Colonic mucosa (tissue), 4 donors: ENCODE measurements at regions not wholly inside any gene's neighbourhood (a gene's known extent, or its start where the extent isn't known, plus 50 kb on each side); places are given as distances from the start of the nearest gene placed in this dataset.

ENCODE experiments used
- DNase-seq: peaks from one replicate; pipeline ENCODE4 v3.0.0-alpha.2; 2020
- H3K27ac ChIP-seq: fragments of 200-600 bp; one replicate; pipeline ENCODE4 v1.8.0; 2021
- H3K27me3 ChIP-seq: fragments of 200-600 bp; one replicate; pipeline ENCODE4 v1.8.0; 2021
- H3K36me3 ChIP-seq: fragments of 200-600 bp; one replicate; pipeline ENCODE4 v1.8.0; 2021
- H3K4me1 ChIP-seq: fragments of 200-600 bp; one replicate; pipeline ENCODE4 v1.8.0; 2021; ENCODE audit warnings: mild to moderate bottlenecking
- H3K4me3 ChIP-seq: fragments of 200-600 bp; one replicate; pipeline ENCODE4 v1.8.0; 2021
- H3K9ac ChIP-seq, 2 donors: one replicate each; pipeline ENCODE4 v1.7.0; 2013; ENCODE audit warnings: control low read depth in 2 of 2, low read depth in 2 of 2, low read length in 2 of 2
- H3K9me3 ChIP-seq: fragments of 200-600 bp; one replicate; pipeline ENCODE4 v1.8.0; 2021
- CTCF ChIP-seq: fragments of 200-600 bp; IDR thresholded peaks from one replicate; pipeline ENCODE4 v1.8.0; 2022; ENCODE audit warnings: antibody characterized with exemption, mild to moderate bottlenecking
- intact Hi-C: fragments of 100-400 bp; cut with DNase I; formaldehyde crosslinking; loops from one replicate; pipeline ENCODE4 v1.14.1; 2022
- donor health status: healthy.
- donor health status: DM: no; HTN: no; CAD: no.
- donor health status: DM: no; HTN: no; CAD: no.

GRCh38 chr2:120486441-120486840, 140.5 kb downstream of the INHBB start:
- Histone ChIP-seq H3K4me3 (no peak overlapping the region), H3K27ac (no peak overlapping the region), H3K9me3 (no peaks in the 10 kb centered on the region), H3K27me3 (no peaks in the 10 kb centered on the region), H3K36me3 (no peaks in the 10 kb centered on the region), H3K9ac (no peak overlapping the region), H3K4me1 (no peaks in the 10 kb centered on the region)
- intact Hi-C loops, result no loop called here
- TF ChIP-seq CTCF, result no peak
- DNase-seq, result no peak

GRCh38 chr2:120486946-120487345, 141.0 kb downstream of the INHBB start:
- Histone ChIP-seq H3K27me3 (no peaks in the 10 kb centered on the region), H3K9me3 (no peaks in the 10 kb centered on the region), H3K4me1 (no peaks in the 10 kb centered on the region), H3K9ac (no peak overlapping the region), H3K36me3 (no peaks in the 10 kb centered on the region), H3K4me3 (no peak overlapping the region), H3K27ac (no peak overlapping the region)
- no peak for DNase-seq
- intact Hi-C loops, result no loop called here
- TF ChIP-seq CTCF, result no peak

- no peaks in the 10 kb centered on the region for H3K9me3 ChIP-seq
- no peaks in the 10 kb centered on the region for H3K36me3 ChIP-seq
- no peak overlapping the region for H3K9ac ChIP-seq
- intact Hi-C loops, result no loop called here
- H3K27me3 ChIP-seq, result no peaks in the 10 kb centered on the region
- H3K27ac ChIP-seq, result no peak overlapping the region
- no peak overlapping the region for H3K4me3 ChIP-seq
- DNase-seq, result no peak
- H3K4me1 ChIP-seq, result no peaks in the 10 kb centered on the region
- no peak for TF ChIP-seq CTCF
These were observed 142.6 kb downstream of the INHBB start for GRCh38 chr2:120488531-120488930.

- intact Hi-C loops, result no loop called here
- H3K9ac ChIP-seq, result no peak overlapping the region
- H3K4me3 ChIP-seq, result no peak overlapping the region
- no peak overlapping the region for H3K27ac ChIP-seq
- no peaks in the 10 kb centered on the region for H3K27me3 ChIP-seq
- TF ChIP-seq CTCF, result no peak
- no peaks in the 10 kb centered on the region for H3K36me3 ChIP-seq
- no peaks in the 10 kb centered on the region for H3K9me3 ChIP-seq
- no peaks in the 10 kb centered on the region for H3K4me1 ChIP-seq
- no peak for DNase-seq
These were observed 143.1 kb downstream of the INHBB start for GRCh38 chr2:120489023-120489422.

- H3K27me3 ChIP-seq, result no peaks in the 10 kb centered on the region
- no peak for TF ChIP-seq CTCF
- no peaks in the 10 kb centered on the region for H3K9me3 ChIP-seq
- no peak overlapping the region for H3K9ac ChIP-seq
- H3K27ac ChIP-seq, result no peak overlapping the region
- H3K4me3 ChIP-seq, result no peak overlapping the region
- intact Hi-C loops, result no loop called here
- DNase-seq, result no peak
- no peaks in the 10 kb centered on the region for H3K36me3 ChIP-seq
- no peaks in the 10 kb centered on the region for H3K4me1 ChIP-seq
These were observed 144.3 kb downstream of the INHBB start for GRCh38 chr2:120490091-120490798.
